Ovary (tissue), 7 donors: ENCODE measurements at regions not wholly inside any gene's neighbourhood (a gene's known extent, or its start where the extent isn't known, plus 50 kb on each side); places are given as distances from the start of the nearest gene placed in this dataset.
"Not testable (repeated sequence)": the region's sequence is repeated elsewhere in the genome, so short reads cannot be mapped to it uniquely, and the experiment has no call there.

ENCODE experiments used
- DNase-seq, 5 donors: peaks; one replicate each; pipeline ENCODE4 v3.0.0-alpha.2; 2019 to 2020
- H3K27ac ChIP-seq, 2 donors: fragments of 200-600 bp; one replicate each; pipeline versions ENCODE4 v1.5.1 to v1.8.0; 2019 to 2022
- H3K27me3 ChIP-seq: fragments of 200-600 bp; one replicate; pipeline ENCODE4 v1.8.0; 2022
- H3K36me3 ChIP-seq: fragments of 200-600 bp; sonication (generic); one replicate; pipeline ENCODE4 v1.5.1; 2019
- H3K4me1 ChIP-seq: one replicate; pipeline ENCODE4 v1.8.1; 2013; ENCODE audit warnings: mild to moderate bottlenecking, moderate library complexity; ENCODE audit not compliant: insufficient read depth
- H3K4me3 ChIP-seq: fragments of 200-600 bp; sonication (generic); one replicate; pipeline ENCODE4 v1.5.1; 2017
- H3K9me3 ChIP-seq, 2 donors: fragments of 200-600 bp in 1 of 2; sonication (generic) in 1 of 2; one replicate each; pipeline versions ENCODE4 v1.5.1 to v1.8.1; 2013 to 2019; ENCODE audit warnings: mild to moderate bottlenecking in 1 of 2, moderate library complexity in 1 of 2
- CTCF ChIP-seq, 3 donors: fragments of 450-650 bp in 2 of 3; fragments of 200-600 bp in 1 of 3; IDR thresholded peaks; one replicate each; pipeline versions ENCODE4 v1.5.1 to v1.8.0; 2016 to 2022; ENCODE audit warnings: antibody characterized with exemption in 3 of 3, mild to moderate bottlenecking in 1 of 3
- EP300 ChIP-seq: sonication (generic); formaldehyde crosslinking; IDR thresholded peaks from one replicate; pipeline ENCODE4 v1.6.1; 2017; ENCODE audit warnings: antibody characterized with exemption
- POLR2A ChIP-seq: fragments of 450-650 bp; IDR thresholded peaks from one replicate; pipeline ENCODE4 v1.6.1; 2017; ENCODE audit warnings: antibody characterized with exemption, mild to moderate bottlenecking, moderate library complexity
- WGBS, 3 donors: extraction: QIAGEN DNeasy Blood & Tissue Kit in 1 of 3; methylation state at CpG; one replicate each; pipeline versions ENCODE4 v1.1.5 to v1.1.7; 2013 to 2017; 5-methylcytosine and 5-hydroxymethylcytosine counted together
- intact Hi-C, 4 donors: fragments of 100-400 bp; cut with DNase I; formaldehyde crosslinking; loops; one replicate each; pipeline versions ENCODE4 v1.11.0 to v1.15.1; 2022 to 2023
- donor health status: DM: no; HTN: no; CAD: no; lungs with moderate emphysema.
- donor health status: DM: no; HTN: no; CAD: no.
- donor health status: Bipolar disorder and iron deficiency.
- donor health status: DM: no; HTN: no; CAD: no.
- donor health status: DM: yes; HTN: yes; CAD: no.

GRCh38 chr1:161427733-161428516, 60.2 kb upstream of the CFAP126 start:
- 27 to 36% (median 28%) methylated on average over 18 of the region's 18 CpGs for WGBS, 3 donors
- Histone ChIP-seq H3K27me3 (no peaks in the 10 kb centered on the region), H3K36me3 (no peaks in the 10 kb centered on the region), H3K27ac (no peak overlapping the region), H3K4me3 (no peak overlapping the region), H3K9me3 (no peaks in the 10 kb centered on the region), H3K4me1 (no peaks in the 10 kb centered on the region)
- no peak for DNase-seq
- no peak for TF ChIP-seq POLR2A
- TF ChIP-seq CTCF (IDR thresholded peaks at IDR 0.05) = no peak
- no peak for TF ChIP-seq EP300
- intact Hi-C loops = no loop called here

GRCh38 chr1:161422914-161423313, 55.2 kb upstream of the CFAP126 start:
- intact Hi-C loops, H3K9me3 ChIP-seq, H3K36me3 ChIP-seq, H3K4me3 ChIP-seq, H3K27ac ChIP-seq, H3K27me3 ChIP-seq, H3K4me1 ChIP-seq, DNase-seq: not testable (repeated sequence)
- 78 to 89% methylated on average over 12 to 24 of the region's 33 CpGs; no CpG with 5 or more reads in 1 of the 3 donors for WGBS, 3 donors

DNA sequence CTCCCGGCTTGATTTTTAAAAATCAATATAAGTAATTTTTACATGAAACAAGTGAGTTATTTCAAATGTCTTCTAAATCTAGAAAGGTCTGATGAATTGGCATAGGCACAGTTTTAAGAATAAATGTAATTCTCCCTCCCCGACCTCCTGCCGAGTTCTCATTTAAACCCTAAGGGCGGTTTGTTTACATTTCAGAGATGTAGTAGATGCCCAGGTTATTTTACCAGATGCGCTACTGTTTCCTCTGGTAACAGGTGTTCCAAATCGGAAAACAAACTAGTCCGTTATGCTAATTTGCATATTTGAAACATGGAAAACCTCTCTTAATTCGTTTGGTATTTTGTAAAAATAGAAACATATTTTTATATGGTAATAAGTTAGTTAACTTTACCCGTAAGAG, 53.8 kb upstream of the CFAP126 start:
- WGBS, 3 donors = 46 to 57% (median 50%) methylated on average over 9 of the region's 9 CpGs
- intact Hi-C loops = no loop called here
- no peak overlapping the region for H3K27ac ChIP-seq

GRCh38 chr1:161420763-161421455, 53.2 kb upstream of the CFAP126 start:
- WGBS, 3 donors = 76 to 81% (median 79%) methylated on average over 24 of the region's 24 CpGs
- Histone ChIP-seq H3K27ac (no peak overlapping the region), H3K27me3 (no peaks in the 10 kb centered on the region), H3K9me3 (peaks cover 0 to 4% of the 10 kb centered on the region in 2 donors), H3K36me3 (no peaks in the 10 kb centered on the region), H3K4me1 (no peaks in the 10 kb centered on the region), H3K4me3 (no peak overlapping the region)
- intact Hi-C loops = no loop called here
- TF ChIP-seq POLR2A (no peak), CTCF (IDR thresholded peaks at IDR 0.05) (no peak), EP300 (no peak)
- DNase-seq = no peak

More for the DNA sequence above, 53.8 kb upstream of the CFAP126 start:
- Histone ChIP-seq H3K4me1 (no peaks in the 10 kb centered on the region), H3K36me3 (no peaks in the 10 kb centered on the region), H3K9me3 (peaks cover 0 to 4% of the 10 kb centered on the region in 2 donors), H3K27me3 (no peaks in the 10 kb centered on the region), H3K4me3 (no peak overlapping the region)
- DNase-seq = no peak
- no peak for TF ChIP-seq EP300

DNA sequence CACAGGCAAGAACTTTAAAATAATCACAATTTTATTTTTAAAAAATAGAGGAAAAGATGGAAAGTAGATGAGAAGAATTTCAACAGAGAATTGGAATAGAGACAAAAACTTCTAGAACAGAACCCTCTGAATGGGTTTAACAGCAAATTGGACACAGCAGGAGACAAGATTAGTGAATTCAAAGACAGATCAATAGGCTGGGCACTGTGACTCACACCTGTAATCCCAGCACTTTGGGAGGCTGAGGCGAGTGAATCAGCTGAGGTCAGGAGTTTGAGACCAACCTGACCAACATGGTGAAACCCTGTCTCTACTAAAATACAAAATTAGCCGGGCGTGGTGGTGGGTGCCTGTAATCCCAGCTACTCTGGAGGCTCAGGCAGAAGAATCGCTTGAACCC, 49.9 kb upstream of the CFAP126 start:
- intact Hi-C loops, H3K4me1 ChIP-seq, H3K9me3 ChIP-seq, H3K4me3 ChIP-seq, H3K27me3 ChIP-seq, H3K27ac ChIP-seq, DNase-seq, H3K36me3 ChIP-seq: not testable (repeated sequence)
- WGBS, 3 donors = 84 to 95% (median 92%) methylated on average over 4 of the region's 4 CpGs
